ENCODE measurements at regions not wholly inside any gene's neighbourhood (a gene's known extent, or its start where the extent isn't known, plus 50 kb on each side); places are given as distances from the start of the nearest gene placed in this dataset.
"Not testable (repeated sequence)": the region's sequence is repeated elsewhere in the genome, so short reads cannot be mapped to it uniquely, and the experiment has no call there.

DNA sequence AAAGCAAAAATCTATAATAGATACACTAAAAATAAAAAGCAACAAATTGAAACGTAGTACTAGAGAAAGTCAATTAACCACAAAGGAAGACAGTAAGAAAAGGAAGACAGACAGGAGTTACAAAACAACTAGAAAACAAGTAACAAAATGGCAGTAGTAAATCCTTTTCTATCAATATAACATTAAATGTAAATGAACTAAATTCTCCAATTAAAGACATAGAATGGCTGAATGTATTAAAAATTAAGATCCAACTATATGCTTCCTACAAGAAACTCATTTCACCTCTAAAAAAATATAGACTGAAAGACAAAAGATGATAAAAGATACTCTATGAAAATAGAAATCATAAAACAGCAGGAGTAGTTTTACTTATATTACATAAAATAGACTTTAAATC lies 79.1 kb downstream of the CTH start:
- DNase-seq, result no peak

DNA sequence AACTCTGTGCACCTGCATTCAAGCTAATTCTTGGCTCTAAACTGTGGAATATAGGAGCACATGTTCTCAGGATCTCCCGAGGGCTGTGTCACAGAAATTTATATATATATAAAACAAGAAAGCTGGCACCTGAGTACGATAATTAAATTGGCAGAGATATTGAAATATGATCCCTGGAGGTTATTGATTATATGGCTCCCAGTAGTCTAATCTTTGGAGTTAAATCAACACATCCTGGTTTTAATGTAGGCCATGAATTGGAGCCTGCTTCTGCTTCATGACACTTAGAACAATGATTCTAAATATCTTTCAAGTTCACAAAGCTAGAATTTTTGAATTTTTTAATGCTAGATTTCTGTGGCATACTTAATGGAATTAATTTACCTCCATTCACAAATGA lies 84.3 kb downstream of the CTH start:
- no peak for DNase-seq

DNA sequence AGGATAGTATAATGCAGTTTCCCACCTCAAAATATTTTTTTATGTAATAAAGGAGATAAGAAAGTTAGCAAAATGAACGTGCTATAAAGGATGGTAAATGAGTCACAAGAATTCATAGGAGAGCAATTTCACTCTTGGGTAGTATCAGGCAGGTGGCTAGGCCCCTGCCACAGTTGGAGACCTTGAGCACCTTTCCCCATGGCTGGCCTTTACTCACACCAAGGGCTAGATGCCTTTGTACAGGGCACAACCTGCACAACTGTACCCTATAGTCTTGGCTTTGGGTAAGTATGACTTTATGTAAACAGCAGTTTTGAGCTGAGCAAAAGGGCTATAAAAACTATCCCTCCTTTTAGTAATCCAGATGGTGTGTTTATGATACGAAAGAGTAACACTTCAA lies 85.1 kb downstream of the CTH start:
- no peak for DNase-seq

DNA sequence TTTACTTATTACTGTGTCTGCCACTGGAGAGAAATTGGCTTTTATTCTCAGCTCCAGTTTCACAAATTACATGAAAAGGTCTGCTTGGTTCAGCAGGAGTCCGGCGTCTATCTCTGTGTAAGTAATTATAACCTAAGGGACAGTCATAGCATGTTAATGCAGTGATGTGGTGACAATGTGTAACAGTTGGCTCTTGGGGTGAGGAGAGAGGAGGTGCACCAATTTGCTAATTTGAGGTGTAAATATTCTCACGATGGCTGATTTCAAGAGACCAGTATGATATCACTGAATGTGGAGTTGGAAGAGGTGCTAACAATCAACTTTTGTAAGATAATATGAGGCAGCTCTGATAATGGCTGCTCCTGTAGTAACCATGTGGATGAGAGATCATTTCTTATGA lies 86.1 kb downstream of the CTH start:
- no peak for DNase-seq

DNA sequence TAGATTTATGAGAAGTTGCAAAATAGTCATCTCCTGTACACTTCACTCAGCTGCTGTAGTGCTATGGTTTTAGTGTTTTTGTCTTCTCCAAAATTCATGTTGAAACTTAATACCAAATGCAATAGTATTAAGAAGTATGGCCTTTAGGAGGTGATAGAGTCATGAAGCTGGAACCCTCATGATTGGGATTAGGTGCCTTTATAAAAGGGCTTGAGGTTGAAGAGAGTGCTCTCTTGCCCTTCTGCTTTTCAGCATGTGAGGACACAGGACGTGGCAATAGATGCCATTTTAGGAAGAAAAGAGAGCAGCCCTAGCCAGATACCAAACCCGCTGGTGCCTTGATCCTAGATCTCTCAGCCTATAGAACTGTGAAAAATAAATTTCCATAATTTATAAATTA lies 87.6 kb downstream of the CTH start:
- DNase-seq, result no peak

DNA sequence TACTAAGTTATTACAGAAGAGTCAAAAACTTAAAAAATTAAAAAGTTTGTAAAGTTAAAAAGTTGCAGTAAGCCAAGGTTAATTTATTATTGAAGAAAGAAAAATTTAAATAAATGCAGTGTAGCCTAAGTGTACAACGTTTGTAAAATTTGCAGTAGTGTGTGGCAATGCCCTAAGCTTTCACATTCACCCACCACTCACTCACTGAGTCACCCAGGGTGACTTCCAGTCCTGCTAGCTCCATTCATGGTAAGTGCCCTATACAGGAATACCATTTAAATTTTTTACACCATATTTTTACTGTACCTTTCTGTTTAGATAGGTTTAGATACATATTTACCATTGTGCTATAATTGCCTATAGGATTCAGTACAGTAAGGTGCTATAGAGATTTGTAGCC lies 88.6 kb downstream of the CTH start:
- DNase-seq, result no peak

DNA sequence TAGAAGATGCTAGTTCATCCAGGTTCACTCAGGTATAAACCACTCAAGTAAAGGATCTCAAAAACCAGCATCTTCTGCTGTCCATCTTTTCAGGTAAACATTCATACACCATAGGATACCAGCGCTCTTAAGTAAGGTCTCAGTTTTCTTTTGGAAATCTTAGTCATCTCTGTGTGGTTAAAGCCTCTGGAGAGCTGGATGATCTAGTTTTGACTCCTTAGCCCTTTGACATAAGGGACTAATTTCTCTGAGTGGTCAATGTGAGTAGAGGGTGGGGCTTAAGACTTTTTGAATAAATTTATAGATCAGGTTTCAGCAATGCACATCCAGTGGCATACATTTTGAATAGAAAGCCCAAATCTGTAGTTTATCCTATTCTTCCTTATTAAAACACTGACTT lies 92.3 kb downstream of the CTH start:
- DNase-seq, result no peak

DNA sequence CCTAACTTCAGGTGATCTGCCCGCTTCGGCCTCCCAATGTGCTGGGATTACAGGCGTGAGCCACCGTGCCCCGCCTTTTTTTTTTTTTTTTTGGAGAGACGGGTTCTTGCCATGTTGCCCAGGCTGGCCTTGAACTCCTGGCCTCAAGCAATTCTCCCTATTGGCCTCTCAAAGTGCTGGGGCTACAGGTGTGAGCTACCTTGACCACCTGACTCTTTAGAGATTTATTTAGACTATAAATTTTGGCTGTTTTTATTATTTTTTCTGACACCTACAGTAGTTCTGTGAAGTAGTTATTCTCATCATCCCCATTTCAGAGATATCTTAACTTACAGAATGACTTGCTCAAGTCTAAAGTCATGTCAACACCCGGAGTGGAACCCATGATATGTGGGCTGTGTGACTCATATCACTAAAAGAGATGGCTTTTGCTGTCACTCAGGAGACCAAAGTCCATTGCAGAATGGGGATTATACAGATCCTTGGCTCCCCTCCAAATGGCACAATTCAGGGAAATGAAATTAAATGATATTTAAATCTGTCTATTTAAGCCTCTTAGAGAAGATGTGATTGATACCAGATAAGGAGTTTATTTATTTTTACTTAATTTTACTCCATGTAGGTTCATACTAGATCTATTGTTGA lies 93.2 kb downstream of the CTH start:
- no peak for DNase-seq

DNA sequence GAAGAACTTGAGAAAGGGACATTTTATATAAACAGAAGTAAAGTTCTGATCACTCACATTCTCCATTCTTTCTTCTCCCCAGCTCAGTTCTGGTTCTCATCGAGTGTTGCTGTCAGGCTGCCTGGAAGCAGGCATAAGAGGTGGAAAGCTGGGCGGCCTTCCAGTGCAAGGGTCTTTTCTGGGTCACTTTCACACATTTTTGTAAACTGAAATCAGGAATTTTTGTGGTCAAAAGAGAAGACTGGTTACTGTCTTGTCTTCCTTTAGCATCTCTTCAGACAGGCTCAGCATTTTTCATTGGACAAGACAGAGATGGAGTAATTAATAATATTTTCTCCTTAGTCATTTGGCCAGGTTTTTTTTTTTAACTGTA lies 93.7 kb downstream of the CTH start:
- DNase-seq, result no peak

DNA sequence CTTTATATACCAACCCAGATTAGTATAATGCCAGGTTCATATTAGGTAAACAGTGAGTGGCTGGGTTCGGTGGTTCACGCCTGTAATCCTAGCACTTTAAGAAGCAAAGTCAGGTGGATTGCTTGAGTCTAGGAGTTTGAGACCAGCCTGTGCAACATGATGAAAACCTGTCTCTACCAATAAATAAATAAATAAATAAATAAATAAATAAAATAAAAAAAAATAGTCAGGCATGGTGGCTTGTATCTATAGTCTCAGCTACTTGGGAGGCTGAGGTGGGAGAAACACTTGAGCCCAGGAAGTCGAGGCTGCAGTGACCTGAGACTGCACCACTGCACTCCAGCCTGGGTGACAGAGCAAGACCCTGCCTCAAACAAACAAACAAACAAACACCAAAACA lies 96.9 kb downstream of the CTH start:
- not testable (repeated sequence) for DNase-seq

DNA sequence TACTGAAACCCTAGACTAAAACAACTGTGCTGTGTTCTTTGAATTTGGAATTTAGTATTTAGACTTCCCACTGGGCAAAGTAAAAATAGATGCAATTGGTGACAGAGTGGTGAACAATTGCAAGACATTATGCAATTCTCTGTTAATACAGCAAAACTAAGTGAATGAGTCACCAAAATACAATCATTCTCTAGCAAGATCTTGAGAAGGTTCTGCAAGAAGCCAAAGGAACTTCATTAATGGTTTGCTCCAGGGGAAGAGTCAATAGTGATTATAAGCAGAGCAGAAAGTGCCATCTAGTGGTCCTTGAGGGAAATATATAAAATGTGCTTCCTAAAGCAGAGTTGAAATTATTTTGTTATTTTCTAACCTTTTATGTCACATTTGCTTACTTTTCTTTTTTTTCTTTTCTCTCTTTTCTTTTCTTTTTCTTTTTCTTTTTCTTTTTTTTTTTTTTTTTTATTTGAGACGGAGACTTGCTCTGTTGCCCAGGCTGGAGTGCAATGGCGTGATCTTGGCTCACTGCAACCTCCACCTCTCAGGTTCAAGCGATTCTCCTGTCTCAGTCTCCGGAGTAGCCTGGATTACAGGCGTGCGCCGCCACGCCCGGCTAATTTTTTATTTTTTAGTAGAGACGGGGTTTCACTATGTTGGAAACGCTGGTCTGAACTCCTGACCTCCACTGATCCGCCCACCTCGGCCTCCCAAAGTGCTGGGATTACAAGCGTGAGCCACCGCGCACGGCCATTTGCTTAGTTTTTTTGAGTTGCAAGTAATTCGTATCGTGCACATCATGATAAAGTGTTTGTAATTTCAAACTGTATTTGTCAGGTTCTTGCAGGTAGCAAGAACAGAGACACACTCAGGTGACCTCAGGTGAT lies 99.2 kb downstream of the CTH start:
- peak; percentile 71 for DNase-seq

DNA sequence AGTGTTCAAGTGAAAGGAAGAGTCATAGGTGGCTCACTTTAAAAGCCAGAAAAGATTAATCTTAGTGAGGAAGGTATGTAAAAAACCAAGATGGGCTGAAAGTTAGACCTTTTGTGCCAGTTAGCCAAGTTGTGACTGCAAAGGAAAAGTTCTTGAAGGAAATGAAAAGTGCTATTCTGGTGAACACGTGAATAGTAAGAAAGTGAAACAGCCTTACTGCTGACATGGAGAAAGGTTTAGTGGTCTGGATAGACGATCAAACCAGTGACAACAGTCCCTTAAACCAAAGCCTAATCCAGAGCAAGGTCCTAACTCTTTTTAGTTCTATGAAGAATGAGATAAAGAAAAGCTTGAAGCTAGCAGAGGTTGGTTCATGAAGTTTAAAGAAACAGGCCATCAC lies 106.4 kb downstream of the CTH start:
- no peak for DNase-seq

DNA sequence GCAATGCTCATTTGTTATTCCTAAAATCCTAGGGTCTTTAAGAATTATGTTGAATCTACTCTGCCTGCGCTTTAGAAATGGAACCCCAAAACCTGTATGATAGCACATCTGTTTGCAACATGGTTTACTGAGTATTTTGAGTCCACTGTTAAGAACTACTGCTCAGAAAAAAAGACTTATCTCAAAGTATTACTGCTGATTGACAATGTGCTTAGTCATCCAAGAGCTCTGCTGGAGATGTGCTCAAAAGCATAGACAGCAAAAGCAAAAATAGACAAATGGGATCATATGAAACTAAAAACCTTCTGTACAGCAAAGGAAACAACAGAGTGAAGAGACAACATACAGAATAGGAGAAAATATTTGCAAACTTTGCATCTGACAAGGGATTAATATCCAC lies 107.0 kb downstream of the CTH start:
- no peak for DNase-seq

DNA sequence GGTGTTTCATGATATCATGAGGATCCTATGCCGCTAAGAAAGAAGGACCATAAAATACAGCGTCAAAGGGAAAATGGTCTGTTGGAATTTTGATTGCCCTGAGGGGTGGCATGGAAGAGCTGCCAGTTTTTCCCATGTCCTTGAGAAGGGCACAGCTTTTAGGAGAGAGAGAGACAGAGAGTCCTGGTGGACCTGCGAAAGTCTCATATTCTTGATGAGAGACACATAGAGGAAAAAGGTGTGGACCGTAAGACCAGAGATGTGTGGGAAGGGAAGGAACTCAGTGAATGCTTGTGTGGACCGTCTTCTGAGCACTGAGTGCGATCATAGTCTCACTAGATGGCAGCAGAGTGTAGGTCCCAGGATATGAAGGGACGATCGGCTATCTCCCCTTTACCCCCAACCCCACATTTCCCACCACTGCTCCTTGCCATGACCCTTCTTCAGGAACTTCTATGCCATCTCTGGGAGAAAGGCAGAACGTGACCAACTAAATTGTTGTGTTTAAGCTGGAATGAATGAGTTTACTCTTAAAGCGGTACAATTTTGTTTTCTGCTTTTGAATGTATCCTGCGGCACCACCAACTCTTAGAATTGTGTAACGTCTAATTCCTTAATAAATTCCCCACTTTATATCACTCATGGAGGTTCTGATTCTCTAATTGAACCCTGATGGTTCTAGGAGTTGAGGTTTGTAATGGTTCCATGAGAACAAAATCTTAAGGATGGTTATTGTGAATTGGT lies 117.7 kb downstream of the CTH start:
- DNase-seq, result peak; percentile 60

DNA sequence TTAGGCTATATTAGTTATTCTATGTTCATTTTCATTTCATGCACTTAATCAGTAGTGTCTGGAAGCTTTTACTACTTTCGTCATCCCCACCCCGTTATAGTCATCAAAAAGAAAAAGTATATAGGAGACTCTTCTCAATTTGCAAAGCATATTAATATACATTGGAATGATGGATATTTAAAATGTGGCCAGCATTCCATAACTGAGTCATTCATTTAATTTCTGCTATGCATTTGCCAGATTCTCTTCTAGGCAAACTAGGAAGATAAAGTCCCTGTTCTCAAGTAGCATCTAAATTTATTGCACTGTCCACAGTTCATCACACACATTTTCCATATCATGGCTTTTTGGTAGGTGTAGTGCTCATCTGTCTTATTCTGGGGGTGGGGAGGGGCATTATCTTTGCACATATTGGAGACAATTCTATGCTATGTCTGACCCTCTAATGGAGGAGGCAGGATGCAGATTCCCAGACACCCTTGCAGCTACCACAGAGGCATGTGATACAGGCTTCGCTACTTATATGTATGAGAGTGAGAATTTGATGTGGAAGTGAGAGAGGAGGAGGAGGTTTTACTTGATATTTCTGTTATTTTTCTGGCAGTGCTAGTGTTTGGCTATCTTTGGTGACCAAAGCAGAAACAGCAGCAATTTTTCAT lies 125.8 kb downstream of the CTH start:
- DNase-seq, result no peak

DNA sequence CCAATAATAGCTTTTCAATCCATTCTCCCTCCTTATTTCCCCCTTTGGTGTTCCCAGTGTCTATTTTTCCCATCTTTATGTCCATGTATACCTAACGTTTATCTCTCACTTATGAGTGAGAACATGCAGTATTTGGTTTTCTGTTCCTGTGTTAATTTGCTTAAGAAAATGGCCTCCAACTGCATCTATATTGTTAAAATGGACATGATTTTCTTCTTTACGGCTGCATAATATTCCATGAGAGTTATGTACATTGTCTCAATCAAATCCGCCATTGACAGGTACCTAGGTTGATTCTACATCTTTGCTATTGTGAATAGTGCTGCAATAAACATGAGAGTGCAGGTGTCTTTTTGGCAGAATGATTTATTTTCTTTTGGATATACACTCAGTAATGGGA lies 126.7 kb downstream of the CTH start:
- no peak for DNase-seq

DNA sequence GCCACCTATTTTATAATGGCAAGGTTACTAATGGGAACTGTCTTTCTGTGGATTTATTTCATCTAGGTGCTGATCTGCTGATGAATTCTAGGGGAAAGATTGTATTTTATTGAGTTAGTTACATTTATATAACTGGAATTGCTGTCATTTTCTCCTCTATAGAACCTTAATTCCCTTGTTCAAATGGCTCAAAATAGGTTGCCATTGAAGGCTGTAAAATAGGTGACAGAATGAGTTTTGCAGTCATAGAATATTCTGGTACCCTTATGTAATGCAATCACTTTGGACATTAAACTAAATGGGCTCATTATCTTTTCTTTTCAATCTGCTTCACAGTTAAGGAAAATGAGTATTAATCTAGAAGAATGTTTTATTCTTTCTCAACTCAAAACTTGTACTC lies 131.0 kb downstream of the CTH start:
- DNase-seq, result no peak

DNA sequence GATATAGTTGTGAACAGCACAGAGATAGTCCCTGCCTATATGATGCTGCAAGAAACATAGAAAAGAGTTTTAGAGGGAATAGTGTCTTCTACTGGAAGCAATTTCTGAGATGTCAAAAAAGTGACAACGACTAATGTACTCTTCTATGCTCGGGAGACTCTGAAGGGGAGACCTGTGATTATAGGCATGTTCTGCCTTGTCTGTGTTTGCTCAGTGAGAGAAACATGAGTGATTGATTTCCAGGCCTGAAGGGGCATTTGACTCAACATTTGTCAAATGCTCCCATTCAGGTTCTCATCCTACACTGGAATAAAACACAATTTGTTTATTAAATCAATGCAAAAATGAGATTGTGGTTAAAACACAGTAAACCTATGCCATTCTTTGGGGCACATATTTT lies 131.8 kb downstream of the CTH start:
- DNase-seq, result peak; percentile 50

DNA sequence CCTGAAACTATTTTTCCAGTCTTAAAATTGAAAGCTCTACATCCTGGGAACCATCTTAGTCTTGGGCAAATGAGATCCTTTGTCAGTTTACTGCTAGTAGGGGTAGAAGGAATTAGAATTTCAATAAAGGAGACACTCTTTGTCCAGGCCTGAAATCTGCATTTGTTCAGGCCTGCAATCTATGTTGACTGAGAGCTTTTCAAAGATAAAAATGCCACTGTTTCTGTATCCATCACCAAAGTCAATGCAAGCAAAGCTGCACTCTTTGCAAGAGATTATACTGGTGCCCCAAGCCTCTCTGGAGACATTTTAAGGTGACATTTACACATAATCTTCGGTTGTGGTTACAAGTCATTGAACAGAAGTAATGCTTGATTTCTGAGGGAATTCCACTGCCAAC lies 135.7 kb downstream of the CTH start:
- no peak for DNase-seq

DNA sequence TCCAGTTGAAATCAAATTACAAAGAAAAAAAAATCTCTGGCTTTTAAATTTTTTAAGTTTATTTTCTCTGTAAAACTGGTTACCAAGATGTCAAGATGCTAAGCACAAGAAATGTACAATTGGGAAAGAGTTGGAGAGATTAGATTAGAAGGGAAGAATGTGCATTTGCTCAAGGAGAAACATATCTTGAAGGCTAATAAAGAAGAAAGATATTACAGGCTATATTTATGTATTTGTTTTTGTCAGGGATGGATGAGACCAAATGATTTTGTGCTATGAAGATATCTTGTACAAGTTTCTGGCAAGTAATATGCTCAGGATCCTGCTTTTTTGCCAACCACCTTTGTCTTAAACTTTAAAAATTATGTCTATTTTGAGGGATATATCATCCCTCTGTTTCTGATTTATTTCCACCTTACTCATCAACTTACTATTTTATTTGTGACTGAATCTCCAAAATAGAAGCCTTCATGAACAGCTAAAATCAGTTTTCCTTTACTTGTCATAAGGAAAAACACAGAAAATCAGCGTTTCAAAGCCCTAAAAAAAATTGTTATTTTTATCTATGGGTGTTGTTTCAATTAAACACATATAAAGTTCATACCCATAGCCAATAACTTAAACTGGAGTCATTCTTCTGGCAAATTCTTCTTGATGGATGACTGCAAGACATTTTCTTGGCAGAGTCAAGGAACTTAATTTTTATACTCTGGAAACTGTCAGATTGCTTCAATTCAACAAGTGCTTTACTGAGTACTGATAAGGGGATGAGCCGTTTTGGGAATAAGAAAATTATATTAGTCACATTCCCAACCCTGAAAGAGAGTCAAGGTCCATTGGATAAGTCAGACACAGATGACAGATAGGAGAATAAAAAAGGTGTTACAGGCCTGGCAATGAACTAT lies 141.8 kb downstream of the CTH start:
- no peak for DNase-seq

DNA sequence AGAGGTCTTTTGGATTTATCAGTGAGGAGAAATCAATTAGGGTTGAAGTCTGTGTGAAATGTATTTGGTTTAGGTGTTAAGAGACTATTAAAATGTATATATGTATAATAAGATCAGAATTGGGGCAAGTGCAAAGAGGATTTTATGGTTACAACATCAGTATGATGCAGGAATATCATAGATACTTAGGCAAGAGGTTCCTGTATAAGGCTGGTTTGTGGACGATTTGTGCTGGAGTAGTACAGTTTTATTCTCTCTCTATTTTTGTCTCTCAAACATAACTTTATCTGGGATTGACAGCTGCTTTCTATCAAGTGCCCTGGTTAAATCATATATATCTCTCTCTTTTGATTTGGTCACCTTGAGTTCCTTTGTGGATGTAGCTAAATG lies 142.5 kb downstream of the CTH start:
- no peak for DNase-seq

DNA sequence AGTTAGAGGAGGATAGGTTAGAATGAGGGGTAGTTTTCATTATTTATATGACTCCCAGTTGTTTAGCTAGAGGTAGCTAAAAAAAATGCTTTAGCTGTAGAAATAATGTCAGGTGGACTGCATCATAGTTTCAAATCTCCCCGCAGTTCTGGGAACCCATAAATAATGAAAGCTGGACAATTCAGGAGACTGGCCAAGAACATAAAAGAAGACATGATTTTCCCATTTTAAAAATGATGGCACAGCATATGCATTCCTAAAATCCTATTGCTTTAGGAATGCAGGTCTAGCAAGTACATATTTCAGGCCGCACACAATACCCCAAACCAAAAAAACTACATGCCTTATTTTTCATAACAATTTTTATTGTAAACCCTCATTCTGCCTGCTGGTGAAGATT lies 143.3 kb downstream of the CTH start:
- DNase-seq, result no peak

DNA sequence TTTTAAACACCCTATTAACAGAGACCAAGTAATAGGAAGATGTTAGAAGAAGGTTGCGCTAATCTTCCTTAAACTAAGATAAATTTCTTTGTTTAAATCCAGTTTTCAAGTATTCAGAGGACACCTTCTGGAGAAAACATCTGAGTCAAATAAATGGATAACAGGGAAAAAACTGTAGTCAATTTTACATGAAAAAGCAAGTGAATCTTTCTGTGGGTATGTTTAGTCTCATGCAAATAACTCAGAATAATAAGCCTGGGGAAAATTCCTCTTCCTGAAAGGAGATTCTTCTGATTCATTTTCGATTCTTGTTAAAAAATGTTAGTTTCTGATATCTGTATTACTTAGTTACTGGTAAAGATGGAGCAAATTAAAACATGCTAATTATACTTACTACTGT lies 145.5 kb downstream of the CTH start:
- DNase-seq, result no peak
